ENCODE measurements at regions not wholly inside any gene's neighbourhood (a gene's known extent, or its start where the extent isn't known, plus 50 kb on each side); places are given as distances from the start of the nearest gene placed in this dataset.

DNA sequence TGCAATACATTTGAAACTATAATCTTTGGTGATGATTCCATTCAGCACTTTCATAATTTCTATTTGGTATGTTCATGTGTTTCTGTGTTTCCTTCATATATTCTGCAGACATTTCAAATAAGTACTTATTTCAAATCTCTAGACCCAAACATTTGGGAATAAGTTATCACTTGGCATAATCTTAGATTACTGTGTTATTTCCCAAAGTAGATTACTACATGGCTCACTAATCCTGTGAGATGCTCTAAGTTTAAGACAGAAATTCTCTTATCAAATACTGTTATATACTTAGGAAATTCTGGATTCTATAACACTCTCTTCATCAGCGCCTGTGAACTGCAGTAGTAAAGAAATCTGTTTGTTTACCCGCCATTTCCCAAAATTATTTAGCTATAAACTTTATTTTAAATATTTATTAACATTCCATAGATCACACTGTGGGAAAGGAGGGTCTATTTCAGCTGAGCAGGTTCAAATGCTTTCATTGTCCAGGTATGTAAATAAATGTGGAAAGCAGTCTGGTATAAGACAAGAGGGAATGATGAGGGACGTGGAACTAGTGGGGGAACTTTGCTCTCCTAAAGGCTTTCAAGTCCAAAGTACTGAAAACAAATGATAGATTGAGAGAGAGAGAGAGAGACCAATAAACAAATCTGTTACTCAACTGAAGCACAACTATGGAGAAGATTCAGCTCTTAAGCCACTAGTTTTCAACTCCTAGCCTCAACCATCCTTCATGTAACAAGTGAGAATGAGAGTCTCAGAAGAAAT, 61.8 kb upstream of the TOM1L1 start:
- no peak for TF ChIP-seq NFIC (IDR thresholded peaks at IDR 0.05)
- no peak for TF ChIP-seq TAF1 (IDR thresholded peaks at IDR 0.05; ENCODE audit: low read depth)
- no peak for TF ChIP-seq EP300 (IDR thresholded peaks at IDR 0.05; ENCODE audit: borderline replicate concordance)
- TF ChIP-seq TEAD4 (IDR thresholded peaks at IDR 0.05) = no peak
- no peak for TF ChIP-seq CREB1 (IDR thresholded peaks at IDR 0.05; ENCODE audit: low read depth)
- TF ChIP-seq RAD21 (IDR thresholded peaks at IDR 0.05; ENCODE audit: low read depth) = no peak
- TF ChIP-seq YY1 (IDR thresholded peaks at IDR 0.05; ENCODE audit: low read depth) = no peak
- TF ChIP-seq TCF12 (IDR thresholded peaks at IDR 0.05; ENCODE audit: low read depth) = no peak
- TF ChIP-seq, protein P1, sequence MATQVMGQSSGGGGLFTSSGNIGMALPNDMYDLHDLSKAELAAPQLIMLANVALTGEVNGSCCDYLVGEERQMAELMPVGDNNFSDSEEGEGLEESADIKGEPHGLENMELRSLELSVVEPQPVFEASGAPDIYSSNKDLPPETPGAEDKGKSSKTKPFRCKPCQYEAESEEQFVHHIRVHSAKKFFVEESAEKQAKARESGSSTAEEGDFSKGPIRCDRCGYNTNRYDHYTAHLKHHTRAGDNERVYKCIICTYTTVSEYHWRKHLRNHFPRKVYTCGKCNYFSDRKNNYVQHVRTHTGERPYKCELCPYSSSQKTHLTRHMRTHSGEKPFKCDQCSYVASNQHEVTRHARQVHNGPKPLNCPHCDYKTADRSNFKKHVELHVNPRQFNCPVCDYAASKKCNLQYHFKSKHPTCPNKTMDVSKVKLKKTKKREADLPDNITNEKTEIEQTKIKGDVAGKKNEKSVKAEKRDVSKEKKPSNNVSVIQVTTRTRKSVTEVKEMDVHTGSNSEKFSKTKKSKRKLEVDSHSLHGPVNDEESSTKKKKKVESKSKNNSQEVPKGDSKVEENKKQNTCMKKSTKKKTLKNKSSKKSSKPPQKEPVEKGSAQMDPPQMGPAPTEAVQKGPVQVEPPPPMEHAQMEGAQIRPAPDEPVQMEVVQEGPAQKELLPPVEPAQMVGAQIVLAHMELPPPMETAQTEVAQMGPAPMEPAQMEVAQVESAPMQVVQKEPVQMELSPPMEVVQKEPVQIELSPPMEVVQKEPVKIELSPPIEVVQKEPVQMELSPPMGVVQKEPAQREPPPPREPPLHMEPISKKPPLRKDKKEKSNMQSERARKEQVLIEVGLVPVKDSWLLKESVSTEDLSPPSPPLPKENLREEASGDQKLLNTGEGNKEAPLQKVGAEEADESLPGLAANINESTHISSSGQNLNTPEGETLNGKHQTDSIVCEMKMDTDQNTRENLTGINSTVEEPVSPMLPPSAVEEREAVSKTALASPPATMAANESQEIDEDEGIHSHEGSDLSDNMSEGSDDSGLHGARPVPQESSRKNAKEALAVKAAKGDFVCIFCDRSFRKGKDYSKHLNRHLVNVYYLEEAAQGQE (IDR thresholded peaks at IDR 0.05; ENCODE audit: low read depth) = no peak
- no peak for TF ChIP-seq ZBTB7A (IDR thresholded peaks at IDR 0.05; ENCODE audit: low read depth)
- TF ChIP-seq CEBPB (IDR thresholded peaks at IDR 0.05) = no peak

DNA sequence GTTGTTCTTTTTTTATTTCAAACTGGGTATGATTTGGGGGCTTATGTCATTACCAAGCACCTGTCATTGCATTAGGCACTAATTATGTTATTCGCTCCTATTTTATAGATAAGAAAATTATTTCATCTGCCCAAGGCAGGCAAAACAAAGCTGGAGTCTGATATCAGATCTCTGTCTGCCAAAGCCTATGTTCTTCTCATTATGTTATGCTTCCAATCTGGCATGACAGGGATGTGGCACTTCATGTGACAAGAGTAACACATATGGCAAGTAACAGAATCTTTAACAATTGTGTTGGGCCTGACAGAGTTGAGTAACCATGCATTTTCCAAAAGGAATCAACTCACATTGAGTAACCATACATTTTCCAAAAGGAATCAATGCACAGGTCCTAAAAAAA, 61.2 kb upstream of the TOM1L1 start:
- TF ChIP-seq RAD21 (IDR thresholded peaks at IDR 0.05; ENCODE audit: low read depth) = no peak
- no peak for TF ChIP-seq FOXM1 (IDR thresholded peaks at IDR 0.05; ENCODE audit: borderline replicate concordance, low read depth)
- no peak for TF ChIP-seq EGR1 (IDR thresholded peaks at IDR 0.05)
- TF ChIP-seq, protein P1 (IDR thresholded peaks at IDR 0.05; ENCODE audit: low read depth) = no peak
- TF ChIP-seq ZBTB7A (IDR thresholded peaks at IDR 0.05; ENCODE audit: low read depth) = no peak
- TF ChIP-seq, protein P2, sequence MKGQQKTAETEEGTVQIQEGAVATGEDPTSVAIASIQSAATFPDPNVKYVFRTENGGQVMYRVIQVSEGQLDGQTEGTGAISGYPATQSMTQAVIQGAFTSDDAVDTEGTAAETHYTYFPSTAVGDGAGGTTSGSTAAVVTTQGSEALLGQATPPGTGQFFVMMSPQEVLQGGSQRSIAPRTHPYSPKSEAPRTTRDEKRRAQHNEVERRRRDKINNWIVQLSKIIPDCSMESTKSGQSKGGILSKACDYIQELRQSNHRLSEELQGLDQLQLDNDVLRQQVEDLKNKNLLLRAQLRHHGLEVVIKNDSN (IDR thresholded peaks at IDR 0.05) = no peak
- TF ChIP-seq CREB1 (IDR thresholded peaks at IDR 0.05; ENCODE audit: low read depth) = no peak
- no peak for TF ChIP-seq TCF12 (IDR thresholded peaks at IDR 0.05; ENCODE audit: low read depth)
- TF ChIP-seq, protein P3, sequence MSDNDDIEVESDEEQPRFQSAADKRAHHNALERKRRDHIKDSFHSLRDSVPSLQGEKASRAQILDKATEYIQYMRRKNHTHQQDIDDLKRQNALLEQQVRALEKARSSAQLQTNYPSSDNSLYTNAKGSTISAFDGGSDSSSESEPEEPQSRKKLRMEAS (IDR thresholded peaks at IDR 0.05) = no peak
- no peak for TF ChIP-seq TAF1 (IDR thresholded peaks at IDR 0.05; ENCODE audit: low read depth)
- no peak for TF ChIP-seq CEBPB (IDR thresholded peaks at IDR 0.05)
- no peak for TF ChIP-seq YY1 (IDR thresholded peaks at IDR 0.05; ENCODE audit: low read depth)

DNA sequence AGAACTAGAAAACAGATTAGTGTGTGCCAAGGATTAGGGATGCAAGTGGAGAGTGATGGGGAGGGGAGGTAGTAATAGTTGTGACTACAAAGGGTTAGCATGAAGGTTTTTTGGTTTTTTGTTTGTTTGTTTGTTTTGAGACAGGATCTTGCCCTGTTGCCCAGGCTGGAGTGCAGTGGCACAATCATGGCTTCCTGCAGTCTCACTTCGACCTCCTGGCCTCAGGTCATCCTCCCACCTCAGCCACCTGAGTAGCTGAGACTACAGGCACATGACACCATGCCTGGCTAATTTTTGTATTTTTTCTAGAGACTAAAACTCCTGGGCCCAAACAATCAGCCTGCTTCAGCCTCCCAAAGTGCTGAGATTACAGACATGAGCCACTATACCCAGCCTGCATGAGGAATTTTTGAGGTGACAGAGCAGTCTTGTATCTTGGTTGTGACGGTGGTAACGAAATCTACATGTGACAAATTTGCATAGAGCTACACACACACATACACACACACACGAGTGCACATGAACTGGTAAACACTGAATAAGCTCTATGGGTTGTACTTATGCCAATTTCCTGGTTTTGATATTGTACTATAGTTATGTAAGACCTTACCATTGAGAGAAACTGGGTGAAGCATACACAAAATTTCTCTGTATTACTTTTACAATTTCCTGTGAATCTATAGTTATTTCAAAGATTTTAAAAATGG, 59.6 kb upstream of the TOM1L1 start:
- TF ChIP-seq FOXM1 (IDR thresholded peaks at IDR 0.05; ENCODE audit: borderline replicate concordance, low read depth) = no peak
- TF ChIP-seq RAD21 (IDR thresholded peaks at IDR 0.05; ENCODE audit: low read depth) = no peak
- no peak for TF ChIP-seq CREB1 (IDR thresholded peaks at IDR 0.05; ENCODE audit: low read depth)
- TF ChIP-seq, protein P2 (IDR thresholded peaks at IDR 0.05) = no peak
- no peak for TF ChIP-seq TAF1 (IDR thresholded peaks at IDR 0.05; ENCODE audit: low read depth)
- no peak for TF ChIP-seq EGR1 (IDR thresholded peaks at IDR 0.05)
- no peak for TF ChIP-seq TCF12 (IDR thresholded peaks at IDR 0.05; ENCODE audit: low read depth)
- TF ChIP-seq YY1 (IDR thresholded peaks at IDR 0.05; ENCODE audit: low read depth) = no peak
- TF ChIP-seq TEAD4 (IDR thresholded peaks at IDR 0.05) = no peak
- TF ChIP-seq ZBTB7A (IDR thresholded peaks at IDR 0.05; ENCODE audit: low read depth) = no peak
- TF ChIP-seq CEBPB (IDR thresholded peaks at IDR 0.05) = no peak
- TF ChIP-seq, protein P1 (IDR thresholded peaks at IDR 0.05; ENCODE audit: low read depth) = no peak
- TF ChIP-seq, protein P3 (IDR thresholded peaks at IDR 0.05) = no peak
- TF ChIP-seq EP300 (IDR thresholded peaks at IDR 0.05; ENCODE audit: borderline replicate concordance) = no peak
- TF ChIP-seq NFIC (IDR thresholded peaks at IDR 0.05) = no peak

Data from Ishikawa (cell line).